PC-9 (cell line): ENCODE measurements at regions not wholly inside any gene's neighbourhood (a gene's known extent, or its start where the extent isn't known, plus 50 kb on each side); places are given as distances from the start of the nearest gene placed in this dataset.

Experiments
- CTCF ChIP-seq: fragments of 200-600 bp; sonication (generic); conservative IDR thresholded peaks from 2 replicates; pipeline ENCODE4 v1.6.1; 2017; ENCODE audit warnings: mixed run types, antibody characterized with exemption, mild to moderate bottlenecking, moderate library complexity
- EZH2 ChIP-seq: fragments of 200-600 bp; sonication (generic); IDR thresholded peaks from 2 replicates; pipeline ENCODE4 v1.8.0; 2017; ENCODE audit warnings: antibody characterized with exemption, low read depth

GRCh38 chr15:37773111-37773860 is 161.2 kb upstream of the TMCO5A start:
- TF ChIP-seq CTCF (no peak), EZH2 (no peak)
